IgD-negative memory B cell (primary cell): ENCODE measurements at regions not wholly inside any gene's neighbourhood (a gene's known extent, or its start where the extent isn't known, plus 50 kb on each side); places are given as distances from the start of the nearest gene placed in this dataset.

ENCODE experiments used
- H3K27ac Mint-ChIP-seq, 3 donors: one replicate each; pipeline ENCODE4 v1.8.0; 2020 to 2022; ENCODE audit warnings: mild to moderate bottlenecking in 3 of 3, mixed read lengths in 3 of 3, moderate library complexity in 1 of 3
- H3K27me3 Mint-ChIP-seq: one replicate; pipeline ENCODE4 v1.8.0; 2021; ENCODE audit warnings: mixed read lengths
- H3K36me3 Mint-ChIP-seq: one replicate; pipeline ENCODE4 v1.8.0; 2020; ENCODE audit warnings: mild to moderate bottlenecking, mixed read lengths
- H3K4me1 Mint-ChIP-seq, 3 donors: one replicate each; pipeline ENCODE4 v1.8.0; 2020 to 2022; ENCODE audit warnings: mixed read lengths in 3 of 3, mild to moderate bottlenecking in 1 of 3
- H3K4me3 Mint-ChIP-seq, 4 donors: one replicate each; pipeline ENCODE4 v1.8.0; 2020 to 2022; ENCODE audit warnings: mild to moderate bottlenecking in 4 of 4, mixed read lengths in 4 of 4, moderate library complexity in 3 of 4
- H3K9me3 Mint-ChIP-seq, 3 donors: one replicate each; pipeline ENCODE4 v1.8.0; 2020 to 2021; ENCODE audit warnings: mixed read lengths in 3 of 3, mild to moderate bottlenecking in 1 of 3

- Mint-ChIP-seq H3K9me3 (peaks cover 0 to 7% (median 6%) of the 10 kb centered on the region in 3 donors), H3K4me1 (no peaks in the 10 kb centered on the region), H3K4me3 (no peak overlapping the region), H3K27ac (no peak overlapping the region), H3K36me3 (peaks cover 2% of the 10 kb centered on the region), H3K27me3 (no peaks in the 10 kb centered on the region)
Observed at GRCh38 chr5:31079668-31080067, 113.8 kb upstream of the CDH6 start.

- Mint-ChIP-seq H3K4me1 (no peaks in the 10 kb centered on the region), H3K36me3 (peaks cover 2% of the 10 kb centered on the region), H3K27me3 (no peaks in the 10 kb centered on the region), H3K27ac (no peak overlapping the region), H3K9me3 (peaks cover 0 to 7% (median 5%) of the 10 kb centered on the region in 3 donors), H3K4me3 (no peak overlapping the region)
Observed at GRCh38 chr5:31078956-31079355, 114.5 kb upstream of the CDH6 start.

- no peak overlapping the region for H3K27ac Mint-ChIP-seq
- H3K4me1 Mint-ChIP-seq, result no peaks in the 10 kb centered on the region
Observed at GRCh38 chr5:31075981-31076380, 117.5 kb upstream of the CDH6 start.

GRCh38 chr5:31068287-31068686 lies 125.2 kb upstream of the CDH6 start:
- H3K9me3 Mint-ChIP-seq, result peaks cover 0 to 4% (median 2%) of the 10 kb centered on the region in 3 donors
- peaks cover 2% of the 10 kb centered on the region for H3K36me3 Mint-ChIP-seq
- H3K4me3 Mint-ChIP-seq, result no peak overlapping the region
- no peaks in the 10 kb centered on the region for H3K4me1 Mint-ChIP-seq
- no peaks in the 10 kb centered on the region for H3K27me3 Mint-ChIP-seq
- H3K27ac Mint-ChIP-seq, result no peak overlapping the region

More at GRCh38 chr5:31075981-31076380, 117.5 kb upstream of the CDH6 start:
- peaks cover 2 to 3% (median 2%) of the 10 kb centered on the region in 3 donors for H3K9me3 Mint-ChIP-seq
- no peaks in the 10 kb centered on the region for H3K27me3 Mint-ChIP-seq
- peaks cover 2% of the 10 kb centered on the region for H3K36me3 Mint-ChIP-seq
- H3K4me3 Mint-ChIP-seq, result no peak overlapping the region

GRCh38 chr5:31066655-31067328 lies 126.7 kb upstream of the CDH6 start:
- H3K9me3 Mint-ChIP-seq, result peaks cover 0 to 4% (median 0%) of the 10 kb centered on the region in 3 donors
- H3K36me3 Mint-ChIP-seq, result peaks cover 2% of the 10 kb centered on the region
- no peak overlapping the region for H3K4me3 Mint-ChIP-seq
- no peaks in the 10 kb centered on the region for H3K4me1 Mint-ChIP-seq
- no peak overlapping the region for H3K27ac Mint-ChIP-seq
- no peaks in the 10 kb centered on the region for H3K27me3 Mint-ChIP-seq

- H3K9me3 Mint-ChIP-seq, result peaks cover 0 to 8% (median 0%) of the 10 kb centered on the region in 3 donors
- H3K4me3 Mint-ChIP-seq, result no peak overlapping the region
- no peak overlapping the region for H3K27ac Mint-ChIP-seq
- H3K27me3 Mint-ChIP-seq, result no peaks in the 10 kb centered on the region
- peaks cover 2% of the 10 kb centered on the region for H3K36me3 Mint-ChIP-seq
- H3K4me1 Mint-ChIP-seq, result no peaks in the 10 kb centered on the region
Observed at GRCh38 chr5:31064215-31064614, 129.3 kb upstream of the CDH6 start.

GRCh38 chr5:31062902-31063580 lies 130.4 kb upstream of the CDH6 start:
- H3K36me3 Mint-ChIP-seq, result no peaks in the 10 kb centered on the region

GRCh38 chr5:31059889-31060288 lies 133.6 kb upstream of the CDH6 start:
- Mint-ChIP-seq H3K27me3 (no peaks in the 10 kb centered on the region), H3K27ac (no peak overlapping the region), H3K9me3 (peaks cover 2 to 4% (median 3%) of the 10 kb centered on the region in 3 donors), H3K4me1 (no peaks in the 10 kb centered on the region), H3K4me3 (no peak overlapping the region), H3K36me3 (no peaks in the 10 kb centered on the region)

More at GRCh38 chr5:31062902-31063580, 130.4 kb upstream of the CDH6 start:
- Mint-ChIP-seq H3K9me3 (peaks cover 0 to 8% (median 0%) of the 10 kb centered on the region in 3 donors), H3K4me1 (no peaks in the 10 kb centered on the region), H3K27ac (no peak overlapping the region), H3K4me3 (no peak overlapping the region), H3K27me3 (no peaks in the 10 kb centered on the region)

- Mint-ChIP-seq H3K4me3 (no peak overlapping the region), H3K9me3 (peaks cover 5 to 10% (median 6%) of the 10 kb centered on the region in 3 donors), H3K27me3 (no peaks in the 10 kb centered on the region), H3K36me3 (no peaks in the 10 kb centered on the region), H3K4me1 (no peaks in the 10 kb centered on the region), H3K27ac (no peak overlapping the region)
Observed at GRCh38 chr5:31054453-31054852, 139.0 kb upstream of the CDH6 start.

GRCh38 chr5:31052937-31053658 lies 140.4 kb upstream of the CDH6 start:
- Mint-ChIP-seq H3K27ac (no peak overlapping the region), H3K27me3 (no peaks in the 10 kb centered on the region), H3K4me3 (no peak overlapping the region), H3K9me3 (peaks cover 5 to 9% (median 6%) of the 10 kb centered on the region in 3 donors), H3K4me1 (no peaks in the 10 kb centered on the region), H3K36me3 (no peaks in the 10 kb centered on the region)

GRCh38 chr5:31051316-31051715 lies 142.2 kb upstream of the CDH6 start:
- Mint-ChIP-seq H3K9me3 (peaks cover 2 to 9% (median 6%) of the 10 kb centered on the region in 3 donors), H3K4me3 (no peak overlapping the region), H3K27me3 (no peaks in the 10 kb centered on the region), H3K4me1 (no peaks in the 10 kb centered on the region), H3K27ac (no peak overlapping the region), H3K36me3 (no peaks in the 10 kb centered on the region)

GRCh38 chr5:31049936-31050704 lies 143.4 kb upstream of the CDH6 start:
- no peak overlapping the region for H3K4me3 Mint-ChIP-seq
- H3K27me3 Mint-ChIP-seq, result no peaks in the 10 kb centered on the region
- H3K36me3 Mint-ChIP-seq, result no peaks in the 10 kb centered on the region
- H3K4me1 Mint-ChIP-seq, result no peaks in the 10 kb centered on the region
- no peak overlapping the region for H3K27ac Mint-ChIP-seq
- peaks cover 2 to 12% (median 5%) of the 10 kb centered on the region in 3 donors for H3K9me3 Mint-ChIP-seq

- H3K4me1 Mint-ChIP-seq, result no peaks in the 10 kb centered on the region
- H3K9me3 Mint-ChIP-seq, result peaks cover 2 to 14% (median 5%) of the 10 kb centered on the region in 3 donors
- H3K27me3 Mint-ChIP-seq, result no peaks in the 10 kb centered on the region
- no peak overlapping the region for H3K27ac Mint-ChIP-seq
- no peak overlapping the region for H3K4me3 Mint-ChIP-seq
- no peaks in the 10 kb centered on the region for H3K36me3 Mint-ChIP-seq
Observed at GRCh38 chr5:31049461-31049860, 144.0 kb upstream of the CDH6 start.

- Mint-ChIP-seq H3K4me1 (no peaks in the 10 kb centered on the region), H3K36me3 (no peaks in the 10 kb centered on the region), H3K4me3 (peak overlapping the region in 1 of 4 donors; percentile 3), H3K27me3 (no peaks in the 10 kb centered on the region), H3K9me3 (peaks cover 0 to 13% (median 5%) of the 10 kb centered on the region in 3 donors), H3K27ac (no peak overlapping the region)
Observed at GRCh38 chr5:31048282-31049270, 144.9 kb upstream of the CDH6 start.
